ENCODE measurements at regions not wholly inside any gene's neighbourhood (a gene's known extent, or its start where the extent isn't known, plus 50 kb on each side); places are given as distances from the start of the nearest gene placed in this dataset.

GRCh38 chr6:66865771-66866170, 1158.7 kb upstream of the EYS start:
- no peak for DNase-seq

GRCh38 chr6:66861007-66861541, 1154.0 kb upstream of the EYS start:
- no peak for DNase-seq

- DNase-seq, result no peak
These were observed 1153.3 kb upstream of the EYS start for GRCh38 chr6:66860328-66860727.

GRCh38 chr6:66858196-66858595, 1151.2 kb upstream of the EYS start:
- no peak for DNase-seq

- DNase-seq, result no peak
These were observed 1147.0 kb upstream of the EYS start for GRCh38 chr6:66854014-66854413.

- DNase-seq, result no peak
These were observed 1144.9 kb upstream of the EYS start for GRCh38 chr6:66851930-66852329.

- DNase-seq, result no peak
These were observed 1142.8 kb upstream of the EYS start for GRCh38 chr6:66849843-66850242.

- DNase-seq, result no peak
These were observed 1141.4 kb upstream of the EYS start for GRCh38 chr6:66848244-66848953.

- no peak for DNase-seq
These were observed 1131.7 kb upstream of the EYS start for GRCh38 chr6:66838764-66839163.

GRCh38 chr6:66825539-66825938, 1118.5 kb upstream of the EYS start:
- DNase-seq, result no peak

GRCh38 chr6:66814156-66814555, 1107.1 kb upstream of the EYS start:
- no peak for DNase-seq

- DNase-seq, result no peak
These were observed 1101.7 kb upstream of the EYS start for GRCh38 chr6:66808771-66809170.

- no peak for DNase-seq
These were observed 1090.0 kb upstream of the EYS start for GRCh38 chr6:66796987-66797386.

GRCh38 chr6:66788579-66788978, 1081.6 kb upstream of the EYS start:
- DNase-seq, result no peak

GRCh38 chr6:66772800-66773199, 1065.8 kb upstream of the EYS start:
- no peak for DNase-seq

- DNase-seq, result no peak
These were observed 1064.6 kb upstream of the EYS start for GRCh38 chr6:66771626-66772025.

- DNase-seq, result no peak
These were observed 1044.6 kb upstream of the EYS start for GRCh38 chr6:66751630-66752029.

- DNase-seq, result no peak
These were observed 1033.3 kb upstream of the EYS start for GRCh38 chr6:66740346-66740745.

GRCh38 chr6:66735106-66735890, 1028.3 kb upstream of the EYS start:
- DNase-seq, result no peak

GRCh38 chr6:66731310-66731709, 1024.3 kb upstream of the EYS start:
- no peak for DNase-seq

GRCh38 chr6:66725670-66726069, 1018.6 kb upstream of the EYS start:
- no peak for DNase-seq

- no peak for DNase-seq
These were observed 1010.8 kb upstream of the EYS start for GRCh38 chr6:66717801-66718200.

- DNase-seq, result no peak
These were observed 992.4 kb upstream of the EYS start for GRCh38 chr6:66699385-66699784.

- DNase-seq, result no peak
These were observed 982.6 kb upstream of the EYS start for GRCh38 chr6:66689608-66690007.
